LNCAP (cell line): ENCODE measurements at regions not wholly inside any gene's neighbourhood (a gene's known extent, or its start where the extent isn't known, plus 50 kb on each side); places are given as distances from the start of the nearest gene placed in this dataset.

ENCODE experiments used
- TF ChIP-seq, protein P1 (sequence below): fragments of 450-650 bp; IDR thresholded peaks from 2 replicates; pipeline ENCODE4 v1.5.1; 2017; ENCODE audit warnings: mild to moderate bottlenecking

DNA sequence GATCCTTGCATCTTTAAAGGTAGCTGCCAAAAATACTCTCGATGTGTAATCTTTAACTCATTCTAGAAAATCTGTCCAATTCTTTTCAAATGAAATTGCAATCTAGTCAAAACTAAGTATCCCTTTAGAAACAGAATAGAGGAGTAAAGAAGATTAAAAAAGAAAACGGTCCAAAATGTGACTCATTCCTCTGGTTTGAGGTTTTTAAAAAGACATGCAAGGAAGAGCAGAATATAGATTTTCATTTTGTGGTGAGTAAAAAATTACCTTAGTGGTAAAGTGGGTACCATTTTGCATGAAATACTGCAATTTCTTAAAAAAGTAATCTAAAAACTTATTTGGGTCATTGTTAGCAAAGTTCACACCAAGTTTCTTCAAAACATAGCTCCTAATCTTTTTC lies 108.4 kb downstream of the BRMS1L start:
- TF ChIP-seq, protein P1, sequence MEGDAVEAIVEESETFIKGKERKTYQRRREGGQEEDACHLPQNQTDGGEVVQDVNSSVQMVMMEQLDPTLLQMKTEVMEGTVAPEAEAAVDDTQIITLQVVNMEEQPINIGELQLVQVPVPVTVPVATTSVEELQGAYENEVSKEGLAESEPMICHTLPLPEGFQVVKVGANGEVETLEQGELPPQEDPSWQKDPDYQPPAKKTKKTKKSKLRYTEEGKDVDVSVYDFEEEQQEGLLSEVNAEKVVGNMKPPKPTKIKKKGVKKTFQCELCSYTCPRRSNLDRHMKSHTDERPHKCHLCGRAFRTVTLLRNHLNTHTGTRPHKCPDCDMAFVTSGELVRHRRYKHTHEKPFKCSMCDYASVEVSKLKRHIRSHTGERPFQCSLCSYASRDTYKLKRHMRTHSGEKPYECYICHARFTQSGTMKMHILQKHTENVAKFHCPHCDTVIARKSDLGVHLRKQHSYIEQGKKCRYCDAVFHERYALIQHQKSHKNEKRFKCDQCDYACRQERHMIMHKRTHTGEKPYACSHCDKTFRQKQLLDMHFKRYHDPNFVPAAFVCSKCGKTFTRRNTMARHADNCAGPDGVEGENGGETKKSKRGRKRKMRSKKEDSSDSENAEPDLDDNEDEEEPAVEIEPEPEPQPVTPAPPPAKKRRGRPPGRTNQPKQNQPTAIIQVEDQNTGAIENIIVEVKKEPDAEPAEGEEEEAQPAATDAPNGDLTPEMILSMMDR: no peak

DNA sequence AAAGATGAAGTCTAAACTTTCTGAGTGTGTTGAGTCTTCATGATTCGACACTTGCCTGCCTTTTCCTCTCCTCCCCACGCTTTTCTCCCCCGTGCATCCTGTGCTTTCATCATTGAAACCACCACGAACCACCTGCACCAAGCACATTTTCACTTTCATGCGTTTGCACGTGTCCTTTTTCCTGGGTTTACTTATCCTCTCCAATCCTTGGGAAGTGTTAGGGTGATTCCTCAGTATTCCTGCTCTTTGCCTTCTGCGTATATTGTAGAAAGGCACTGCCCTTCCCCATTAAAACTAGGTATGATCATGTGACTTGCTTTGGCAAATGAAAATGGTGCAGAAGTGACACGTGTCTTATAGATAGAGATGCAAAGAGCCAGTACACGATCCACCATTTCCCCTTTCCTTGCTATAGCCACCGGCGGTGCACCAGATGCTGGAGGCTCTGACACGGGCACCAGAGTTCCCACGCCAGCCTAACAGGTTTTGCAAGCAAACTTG lies 106.6 kb downstream of the BRMS1L start:
- TF ChIP-seq, protein P1: no peak

GRCh38 chr14:35932136-35932535 lies 106.0 kb downstream of the BRMS1L start:
- TF ChIP-seq, protein P1: no peak

DNA sequence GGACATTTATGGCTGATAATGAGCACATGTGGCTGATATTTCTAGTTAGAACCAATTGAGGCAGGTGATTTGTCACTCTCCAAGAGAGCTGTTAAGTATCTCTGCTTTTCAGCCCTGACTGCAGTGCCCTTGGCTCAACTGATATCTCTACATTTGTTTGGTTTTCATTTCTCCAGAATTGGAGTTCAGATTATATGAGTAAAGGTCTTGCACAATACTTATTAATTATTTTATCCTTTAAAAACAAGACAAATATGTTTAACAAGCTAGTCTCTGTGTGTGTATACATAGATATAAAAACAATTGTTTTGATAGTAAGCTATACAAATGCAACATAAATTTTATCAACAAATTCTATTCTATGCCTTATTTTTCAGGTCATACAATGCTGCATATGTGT lies 105.2 kb downstream of the BRMS1L start:
- TF ChIP-seq, protein P1: no peak

GRCh38 chr14:35929186-35929585 lies 103.0 kb downstream of the BRMS1L start:
- TF ChIP-seq, protein P1: no peak

DNA sequence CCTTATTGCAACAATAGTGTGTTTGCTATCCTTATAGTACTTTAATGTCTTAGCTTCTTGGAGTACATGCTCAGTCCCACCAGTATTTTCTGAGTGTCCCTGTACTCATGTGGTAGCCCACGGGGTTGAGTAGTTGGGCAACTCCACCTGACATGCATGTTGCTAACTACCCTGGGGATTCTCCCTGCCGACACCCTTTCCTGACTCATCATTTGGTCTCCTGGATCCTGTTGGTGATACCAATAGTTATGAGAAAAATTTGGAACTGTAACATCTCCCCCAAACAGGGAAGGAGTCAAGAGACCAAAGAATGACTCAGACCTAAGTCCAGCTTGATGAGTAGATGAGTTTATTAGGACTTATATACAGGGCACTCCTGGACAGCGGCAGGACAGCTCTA lies 101.6 kb downstream of the BRMS1L start:
- TF ChIP-seq, protein P1: no peak

GRCh38 chr14:35925319-35925718 lies 99.2 kb downstream of the BRMS1L start:
- TF ChIP-seq, protein P1: no peak

DNA sequence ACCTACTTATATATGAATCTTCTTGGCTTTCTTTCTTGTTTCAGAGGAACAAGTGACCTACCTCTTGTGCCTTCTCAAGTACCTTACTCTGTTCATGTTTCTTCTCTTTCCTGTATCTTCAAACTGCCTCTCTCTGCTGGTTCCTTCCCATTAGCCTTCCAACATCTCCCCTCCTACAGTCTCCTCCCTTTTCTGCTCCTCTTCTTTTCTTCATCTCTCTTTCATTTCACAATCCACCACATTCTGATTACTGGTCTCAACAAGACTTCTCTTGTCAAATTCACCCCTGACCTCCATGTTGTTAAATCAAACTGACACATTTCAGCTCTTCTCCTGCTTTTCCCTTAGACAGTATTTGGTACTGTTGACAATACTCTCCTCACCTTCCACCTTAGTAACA lies 95.6 kb downstream of the BRMS1L start:
- TF ChIP-seq, protein P1: no peak
